ENCODE measurements at regions not wholly inside any gene's neighbourhood (a gene's known extent, or its start where the extent isn't known, plus 50 kb on each side); places are given as distances from the start of the nearest gene placed in this dataset.

- TF ChIP-seq CBFB (CRISPR knock-in tag; IDR thresholded peaks at IDR 0.05; ENCODE audit: low read depth) (no peak), ARID4B (CRISPR knock-in tag; IDR thresholded peaks at IDR 0.05; ENCODE audit: borderline replicate concordance) (no peak), SMAD4 (CRISPR knock-in tag; IDR thresholded peaks at IDR 0.05) (no peak), USF2 (CRISPR knock-in tag; IDR thresholded peaks at IDR 0.05) (no peak), IRF2 (CRISPR knock-in tag; IDR thresholded peaks at IDR 0.05; ENCODE audit: borderline replicate concordance, low read depth) (no peak), TEAD4 (CRISPR knock-in tag; IDR thresholded peaks at IDR 0.05) (no peak), MAX (CRISPR knock-in tag; IDR thresholded peaks at IDR 0.05) (no peak), ZNF121 (CRISPR knock-in tag; IDR thresholded peaks at IDR 0.05) (no peak)
- TF ChIP-seq, protein P1, sequence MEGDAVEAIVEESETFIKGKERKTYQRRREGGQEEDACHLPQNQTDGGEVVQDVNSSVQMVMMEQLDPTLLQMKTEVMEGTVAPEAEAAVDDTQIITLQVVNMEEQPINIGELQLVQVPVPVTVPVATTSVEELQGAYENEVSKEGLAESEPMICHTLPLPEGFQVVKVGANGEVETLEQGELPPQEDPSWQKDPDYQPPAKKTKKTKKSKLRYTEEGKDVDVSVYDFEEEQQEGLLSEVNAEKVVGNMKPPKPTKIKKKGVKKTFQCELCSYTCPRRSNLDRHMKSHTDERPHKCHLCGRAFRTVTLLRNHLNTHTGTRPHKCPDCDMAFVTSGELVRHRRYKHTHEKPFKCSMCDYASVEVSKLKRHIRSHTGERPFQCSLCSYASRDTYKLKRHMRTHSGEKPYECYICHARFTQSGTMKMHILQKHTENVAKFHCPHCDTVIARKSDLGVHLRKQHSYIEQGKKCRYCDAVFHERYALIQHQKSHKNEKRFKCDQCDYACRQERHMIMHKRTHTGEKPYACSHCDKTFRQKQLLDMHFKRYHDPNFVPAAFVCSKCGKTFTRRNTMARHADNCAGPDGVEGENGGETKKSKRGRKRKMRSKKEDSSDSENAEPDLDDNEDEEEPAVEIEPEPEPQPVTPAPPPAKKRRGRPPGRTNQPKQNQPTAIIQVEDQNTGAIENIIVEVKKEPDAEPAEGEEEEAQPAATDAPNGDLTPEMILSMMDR (IDR thresholded peaks at IDR 0.05): no peak
- TF ChIP-seq, protein P2, sequence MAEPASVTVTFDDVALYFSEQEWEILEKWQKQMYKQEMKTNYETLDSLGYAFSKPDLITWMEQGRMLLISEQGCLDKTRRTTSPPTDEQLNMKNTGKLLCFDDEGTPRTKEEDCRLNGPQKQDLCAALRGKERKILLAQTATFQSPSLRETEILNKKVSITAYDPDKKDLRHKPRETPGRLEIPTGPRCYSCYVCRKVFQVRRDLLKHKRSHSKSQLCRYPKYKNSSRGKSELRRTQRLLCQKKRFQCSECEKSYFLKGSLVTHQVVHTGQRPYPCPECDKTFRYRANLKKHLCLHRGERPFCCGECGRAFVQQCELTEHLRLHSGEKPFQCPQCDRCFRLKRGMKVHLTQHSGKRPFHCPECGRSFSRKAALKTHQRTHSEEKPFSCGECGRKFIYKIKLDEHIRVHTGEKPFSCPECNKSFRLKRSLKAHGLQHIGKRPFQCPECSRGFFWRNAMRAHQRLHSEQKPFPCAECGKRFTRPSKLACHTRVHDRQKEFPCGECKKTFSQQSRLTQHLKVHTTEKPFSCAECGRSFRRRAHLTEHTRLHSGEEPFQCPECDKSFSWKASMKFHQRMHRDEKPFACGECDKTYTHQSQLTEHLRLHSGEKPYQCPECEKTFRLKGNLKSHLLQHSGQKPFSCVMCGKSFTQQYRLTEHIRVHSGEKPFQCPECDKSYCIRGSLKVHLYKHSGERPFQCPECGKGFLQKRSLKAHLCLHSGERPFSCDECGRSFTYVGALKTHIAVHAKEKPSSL (CRISPR knock-in tag; conservative IDR thresholded peaks at IDR 0.05): no peak
- TF ChIP-seq, protein P3, sequence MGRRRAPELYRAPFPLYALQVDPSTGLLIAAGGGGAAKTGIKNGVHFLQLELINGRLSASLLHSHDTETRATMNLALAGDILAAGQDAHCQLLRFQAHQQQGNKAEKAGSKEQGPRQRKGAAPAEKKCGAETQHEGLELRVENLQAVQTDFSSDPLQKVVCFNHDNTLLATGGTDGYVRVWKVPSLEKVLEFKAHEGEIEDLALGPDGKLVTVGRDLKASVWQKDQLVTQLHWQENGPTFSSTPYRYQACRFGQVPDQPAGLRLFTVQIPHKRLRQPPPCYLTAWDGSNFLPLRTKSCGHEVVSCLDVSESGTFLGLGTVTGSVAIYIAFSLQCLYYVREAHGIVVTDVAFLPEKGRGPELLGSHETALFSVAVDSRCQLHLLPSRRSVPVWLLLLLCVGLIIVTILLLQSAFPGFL (CRISPR knock-in tag; IDR thresholded peaks at IDR 0.05; ENCODE audit: borderline replicate concordance): no peak
Observed at GRCh38 chr2:185895828-185896693, 157.5 kb downstream of the FSIP2 start.

All from WTC11 (cell line).